OCI-LY3 (cell line): ENCODE measurements at regions not wholly inside any gene's neighbourhood (a gene's known extent, or its start where the extent isn't known, plus 50 kb on each side); places are given as distances from the start of the nearest gene placed in this dataset.

Experiments used
- CTCF ChIP-seq: fragments of 200-600, 300-600 bp; sonication (generic); IDR thresholded peaks from 2 replicates; pipeline ENCODE4 v1.5.1; 2014; ENCODE audit warnings: antibody characterized with exemption, low read length, low read depth
- EZH2phosphoT487 ChIP-seq: fragments of 200-600 bp; shearing (Covaris generic); IDR thresholded peaks from 2 replicates; pipeline ENCODE4 v1.6.1; 2018; ENCODE audit warnings: antibody characterized with exemption, mixed run types, low read depth

GRCh38 chr2:241956521-241957110 lies 87.1 kb downstream of the RTP5 start:
- TF ChIP-seq CTCF (no peak), EZH2phosphoT487 (no peak)
